DND-41 (cell line): ENCODE measurements at regions not wholly inside any gene's neighbourhood (a gene's known extent, or its start where the extent isn't known, plus 50 kb on each side); places are given as distances from the start of the nearest gene placed in this dataset.

Source experiments
- ATAC-seq: fragments of 200-7000 bp; cut with Tn5 transposase; 3 replicates; pipeline ENCODE4 v1.9.1; 2021; ENCODE audit warnings: low read depth; ENCODE audit not compliant: insufficient read depth
- DNase-seq: peaks from one replicate; pipeline ENCODE4 v3.0.0-alpha.2; 2020
- H2AFZ ChIP-seq: 2 replicates; pipeline ENCODE4 v1.6.0; 2012; ENCODE audit warnings: low read depth, low read length
- H3K27ac ChIP-seq: 2 replicates; pipeline ENCODE4 v1.5.1; 2012; ENCODE audit warnings: low read length, inconsistent platforms
- H3K27me3 ChIP-seq: fragments of 200-600 bp; sonication (generic); 2 replicates; pipeline ENCODE4 v1.6.0; 2012; ENCODE audit warnings: low read length, mild to moderate bottlenecking, inconsistent platforms; ENCODE audit not compliant: insufficient read depth, poor library complexity
- H3K36me3 ChIP-seq: 2 replicates; pipeline ENCODE4 v1.5.1; 2012; ENCODE audit warnings: low read length, inconsistent platforms; ENCODE audit not compliant: insufficient read depth
- H3K4me1 ChIP-seq: 2 replicates; pipeline ENCODE4 v1.5.1; 2012; ENCODE audit warnings: mild to moderate bottlenecking, low read length; ENCODE audit not compliant: insufficient read depth
- H3K4me2 ChIP-seq: 2 replicates; pipeline ENCODE4 v1.6.0; 2012; ENCODE audit warnings: mild to moderate bottlenecking, moderate library complexity, low read length, inconsistent platforms; ENCODE audit not compliant: insufficient read depth
- H3K4me3 ChIP-seq, 2 experiments: fragments of 200-600 bp in 1 of 2; shearing (Covaris generic) in 1 of 2; 2 replicates each; pipeline ENCODE4 v1.5.1; 2012 to 2016; ENCODE audit warnings: inconsistent platforms in 2 of 2, low read length in 2 of 2, mild to moderate bottlenecking in 2 of 2, low read depth in 1 of 2, moderate library complexity in 1 of 2
- H3K79me2 ChIP-seq: 2 replicates; pipeline ENCODE4 v1.6.0; 2012; ENCODE audit warnings: low read length, inconsistent platforms; ENCODE audit not compliant: insufficient read depth
- H3K9ac ChIP-seq: 2 replicates; pipeline ENCODE4 v1.6.0; 2012; ENCODE audit warnings: low read depth, mild to moderate bottlenecking, inconsistent platforms, low read length, moderate library complexity
- H3K9me3 ChIP-seq: 2 replicates; pipeline ENCODE4 v1.5.1; 2012; ENCODE audit warnings: low read length, moderate library complexity, mild to moderate bottlenecking, inconsistent platforms; ENCODE audit not compliant: insufficient read depth, severe bottlenecking
- H4K20me1 ChIP-seq: 2 replicates; pipeline ENCODE4 v1.6.0; 2012; ENCODE audit warnings: low read length; ENCODE audit not compliant: insufficient read depth
- EZH2 ChIP-seq: IDR thresholded peaks from 3 replicates; pipeline ENCODE4 v1.6.1; 2012; ENCODE audit warnings: borderline replicate concordance, low read depth, mild to moderate bottlenecking, moderate library complexity, low read length, inconsistent platforms; ENCODE audit not compliant: severe bottlenecking
- TF ChIP-seq, protein P1 (sequence below): IDR thresholded peaks from 2 replicates; pipeline ENCODE4 v1.5.1; 2012; ENCODE audit warnings: borderline replicate concordance, low read length, moderate library complexity, mild to moderate bottlenecking; ENCODE audit not compliant: poor library complexity, severe bottlenecking; ENCODE audit errors: extremely low read depth

DNA sequence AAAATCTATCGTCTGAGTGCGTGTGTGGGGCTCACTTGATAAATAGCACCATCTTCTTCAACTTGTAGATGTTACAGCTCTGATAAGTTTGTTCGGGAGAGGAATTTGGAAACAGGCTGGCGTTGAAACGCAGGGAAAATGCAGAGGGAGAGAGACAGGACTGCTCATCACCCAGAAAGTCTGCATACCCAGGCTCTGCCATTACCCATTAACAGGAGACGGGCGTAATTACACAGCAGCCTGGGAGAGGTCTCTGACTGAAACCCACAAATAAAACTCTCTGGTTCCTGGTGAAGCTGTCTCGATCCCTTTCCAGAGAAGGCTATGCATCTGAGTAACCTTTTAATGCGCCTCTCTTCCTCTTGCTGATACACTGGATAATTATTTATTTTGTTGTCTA lies 547.3 kb downstream of the BCL11B start:
- ATAC-seq (no peak), DNase-seq (no peak)
- Histone ChIP-seq H4K20me1 (no peaks in the 10 kb centered on the region), H3K9me3 (no peaks in the 10 kb centered on the region), H2AFZ (no peak overlapping the region), H3K9ac (no peak overlapping the region), H3K4me2 (no peak overlapping the region), H3K4me1 (no peaks in the 10 kb centered on the region), H3K27me3 (no peaks in the 10 kb centered on the region), H3K36me3 (no peaks in the 10 kb centered on the region), H3K27ac (no peak overlapping the region), H3K79me2 (no peaks in the 10 kb centered on the region), H3K4me3 (no peak overlapping the region)
- TF ChIP-seq, protein P1, sequence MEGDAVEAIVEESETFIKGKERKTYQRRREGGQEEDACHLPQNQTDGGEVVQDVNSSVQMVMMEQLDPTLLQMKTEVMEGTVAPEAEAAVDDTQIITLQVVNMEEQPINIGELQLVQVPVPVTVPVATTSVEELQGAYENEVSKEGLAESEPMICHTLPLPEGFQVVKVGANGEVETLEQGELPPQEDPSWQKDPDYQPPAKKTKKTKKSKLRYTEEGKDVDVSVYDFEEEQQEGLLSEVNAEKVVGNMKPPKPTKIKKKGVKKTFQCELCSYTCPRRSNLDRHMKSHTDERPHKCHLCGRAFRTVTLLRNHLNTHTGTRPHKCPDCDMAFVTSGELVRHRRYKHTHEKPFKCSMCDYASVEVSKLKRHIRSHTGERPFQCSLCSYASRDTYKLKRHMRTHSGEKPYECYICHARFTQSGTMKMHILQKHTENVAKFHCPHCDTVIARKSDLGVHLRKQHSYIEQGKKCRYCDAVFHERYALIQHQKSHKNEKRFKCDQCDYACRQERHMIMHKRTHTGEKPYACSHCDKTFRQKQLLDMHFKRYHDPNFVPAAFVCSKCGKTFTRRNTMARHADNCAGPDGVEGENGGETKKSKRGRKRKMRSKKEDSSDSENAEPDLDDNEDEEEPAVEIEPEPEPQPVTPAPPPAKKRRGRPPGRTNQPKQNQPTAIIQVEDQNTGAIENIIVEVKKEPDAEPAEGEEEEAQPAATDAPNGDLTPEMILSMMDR, result no peak
- TF ChIP-seq EZH2, result no peak

GRCh38 chr14:98725191-98725590 lies 546.8 kb downstream of the BCL11B start:
- no peak overlapping the region for H2AFZ ChIP-seq
- no peaks in the 10 kb centered on the region for H3K36me3 ChIP-seq
- no peaks in the 10 kb centered on the region for H3K79me2 ChIP-seq
- no peak overlapping the region for H3K4me2 ChIP-seq
- no peaks in the 10 kb centered on the region for H4K20me1 ChIP-seq
- H3K9me3 ChIP-seq, result no peaks in the 10 kb centered on the region
- no peak overlapping the region for H3K27ac ChIP-seq
- no peak overlapping the region for H3K4me3 ChIP-seq
- ATAC-seq, result no peak
- no peak for DNase-seq
- no peaks in the 10 kb centered on the region for H3K4me1 ChIP-seq
- no peaks in the 10 kb centered on the region for H3K27me3 ChIP-seq
- TF ChIP-seq, protein P1, result no peak
- TF ChIP-seq EZH2, result no peak
- H3K9ac ChIP-seq, result no peak overlapping the region

DNA sequence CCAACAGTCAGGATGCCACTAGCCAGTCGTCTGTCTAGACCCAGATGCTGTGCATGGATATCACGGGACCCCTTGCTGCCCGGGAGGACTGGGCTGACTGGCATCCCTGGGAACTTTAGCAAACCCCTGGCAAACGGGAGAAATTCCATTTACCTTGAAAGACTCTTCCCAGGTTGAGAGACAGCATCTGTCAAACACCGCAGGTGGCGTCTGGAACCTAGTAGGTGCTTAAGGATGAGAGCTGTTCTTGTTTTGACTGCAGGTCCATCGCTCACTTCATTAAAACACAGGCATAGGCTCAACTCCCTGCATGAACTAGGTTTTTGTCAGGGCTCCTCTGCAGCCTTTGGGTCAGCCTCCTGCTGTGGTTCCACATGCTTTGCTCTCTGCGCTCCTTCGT lies 546.3 kb downstream of the BCL11B start:
- no peak overlapping the region for H3K27ac ChIP-seq
- no peaks in the 10 kb centered on the region for H3K9me3 ChIP-seq
- no peak for DNase-seq
- no peaks in the 10 kb centered on the region for H3K36me3 ChIP-seq
- no peak overlapping the region for H3K4me2 ChIP-seq
- no peaks in the 10 kb centered on the region for H3K4me1 ChIP-seq
- no peak for ATAC-seq
- no peaks in the 10 kb centered on the region for H3K27me3 ChIP-seq
- H3K79me2 ChIP-seq, result no peaks in the 10 kb centered on the region
- H3K4me3 ChIP-seq, result no peak overlapping the region
- TF ChIP-seq EZH2, result no peak
- TF ChIP-seq, protein P1, result no peak
- H4K20me1 ChIP-seq, result no peaks in the 10 kb centered on the region
- H2AFZ ChIP-seq, result no peak overlapping the region
- H3K9ac ChIP-seq, result no peak overlapping the region
